ENCODE measurements at regions not wholly inside any gene's neighbourhood (a gene's known extent, or its start where the extent isn't known, plus 50 kb on each side); places are given as distances from the start of the nearest gene placed in this dataset.

DNA sequence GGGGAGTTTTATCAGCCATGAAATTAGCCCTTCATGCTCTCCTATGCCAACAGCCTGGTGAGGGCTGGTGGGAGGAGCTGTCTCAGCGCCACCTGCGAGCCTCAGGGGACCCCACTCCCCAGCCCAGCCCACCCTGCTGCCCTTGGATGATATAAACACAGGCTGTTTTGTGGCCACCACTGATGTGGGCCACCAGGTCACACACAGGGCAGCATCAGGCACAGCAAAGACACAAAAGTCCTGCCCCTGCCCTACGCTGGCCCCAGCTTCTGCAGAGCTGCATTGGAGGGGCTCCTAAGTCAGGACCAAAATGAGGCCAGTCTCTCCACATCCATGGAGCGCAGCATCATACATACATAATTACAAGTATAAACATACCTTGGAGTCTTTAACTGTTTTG, 110.6 kb upstream of the TEX51 start:
- ChIA-PET CTCF (interaction anchor here (1.4 kb wide), 1 partner anchor 153 kb away, joined by 3 read pairs; no protein-coding TSS in a partner anchor), POLR2A (no interaction called here)
- ATAC-seq (no peak), DNase-seq (no peak)
- TF ChIP-seq, protein P1, sequence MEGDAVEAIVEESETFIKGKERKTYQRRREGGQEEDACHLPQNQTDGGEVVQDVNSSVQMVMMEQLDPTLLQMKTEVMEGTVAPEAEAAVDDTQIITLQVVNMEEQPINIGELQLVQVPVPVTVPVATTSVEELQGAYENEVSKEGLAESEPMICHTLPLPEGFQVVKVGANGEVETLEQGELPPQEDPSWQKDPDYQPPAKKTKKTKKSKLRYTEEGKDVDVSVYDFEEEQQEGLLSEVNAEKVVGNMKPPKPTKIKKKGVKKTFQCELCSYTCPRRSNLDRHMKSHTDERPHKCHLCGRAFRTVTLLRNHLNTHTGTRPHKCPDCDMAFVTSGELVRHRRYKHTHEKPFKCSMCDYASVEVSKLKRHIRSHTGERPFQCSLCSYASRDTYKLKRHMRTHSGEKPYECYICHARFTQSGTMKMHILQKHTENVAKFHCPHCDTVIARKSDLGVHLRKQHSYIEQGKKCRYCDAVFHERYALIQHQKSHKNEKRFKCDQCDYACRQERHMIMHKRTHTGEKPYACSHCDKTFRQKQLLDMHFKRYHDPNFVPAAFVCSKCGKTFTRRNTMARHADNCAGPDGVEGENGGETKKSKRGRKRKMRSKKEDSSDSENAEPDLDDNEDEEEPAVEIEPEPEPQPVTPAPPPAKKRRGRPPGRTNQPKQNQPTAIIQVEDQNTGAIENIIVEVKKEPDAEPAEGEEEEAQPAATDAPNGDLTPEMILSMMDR (IDR thresholded peaks at IDR 0.05) = no peak
- intact Hi-C loops (cut with micrococcal nuclease) = no loop called here
- Mint-ChIP-seq H3K27me3 (peaks cover 5% of the 10 kb centered on the region), H3K4me1 (ENCODE audit: low read depth) (no peaks in the 10 kb centered on the region), H3K27ac (no peak overlapping the region), H3K4me3 (no peak overlapping the region), H3K36me3 (ENCODE audit: low read depth) (no peaks in the 10 kb centered on the region), H3K9me3 (no peaks in the 10 kb centered on the region)

DNA sequence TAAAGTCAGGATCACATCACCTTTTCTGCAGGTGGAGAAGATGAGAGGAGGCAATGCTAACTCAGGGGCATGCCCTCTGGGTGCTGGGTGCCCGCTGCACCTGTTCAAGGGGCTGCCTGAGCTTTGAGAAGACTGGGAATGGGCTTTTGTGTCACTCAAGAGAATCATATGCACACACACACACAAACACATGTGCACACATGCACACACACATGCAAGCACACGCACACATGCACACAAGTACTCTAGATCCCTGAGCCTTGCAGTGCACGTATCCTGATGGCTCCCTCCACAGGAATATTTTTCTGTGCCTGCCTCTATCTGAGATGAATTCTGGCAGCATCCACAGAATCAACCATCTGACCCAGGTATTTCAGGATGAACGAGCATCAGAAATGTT, 110.0 kb upstream of the TEX51 start:
- ChIA-PET POLR2A (no interaction called here), CTCF (interaction anchor here (1.4 kb wide), 1 partner anchor 153 kb away, joined by 3 read pairs; no protein-coding TSS in a partner anchor)
- Mint-ChIP-seq H3K4me3 (no peak overlapping the region), H3K27ac (no peak overlapping the region), H3K27me3 (peaks cover 9% of the 10 kb centered on the region), H3K9me3 (no peaks in the 10 kb centered on the region), H3K36me3 (ENCODE audit: low read depth) (no peaks in the 10 kb centered on the region), H3K4me1 (ENCODE audit: low read depth) (no peaks in the 10 kb centered on the region)
- TF ChIP-seq, protein P1 (IDR thresholded peaks at IDR 0.05) = no peak
- ATAC-seq (no peak), DNase-seq (no peak)
- intact Hi-C loops (cut with micrococcal nuclease) = no loop called here

DNA sequence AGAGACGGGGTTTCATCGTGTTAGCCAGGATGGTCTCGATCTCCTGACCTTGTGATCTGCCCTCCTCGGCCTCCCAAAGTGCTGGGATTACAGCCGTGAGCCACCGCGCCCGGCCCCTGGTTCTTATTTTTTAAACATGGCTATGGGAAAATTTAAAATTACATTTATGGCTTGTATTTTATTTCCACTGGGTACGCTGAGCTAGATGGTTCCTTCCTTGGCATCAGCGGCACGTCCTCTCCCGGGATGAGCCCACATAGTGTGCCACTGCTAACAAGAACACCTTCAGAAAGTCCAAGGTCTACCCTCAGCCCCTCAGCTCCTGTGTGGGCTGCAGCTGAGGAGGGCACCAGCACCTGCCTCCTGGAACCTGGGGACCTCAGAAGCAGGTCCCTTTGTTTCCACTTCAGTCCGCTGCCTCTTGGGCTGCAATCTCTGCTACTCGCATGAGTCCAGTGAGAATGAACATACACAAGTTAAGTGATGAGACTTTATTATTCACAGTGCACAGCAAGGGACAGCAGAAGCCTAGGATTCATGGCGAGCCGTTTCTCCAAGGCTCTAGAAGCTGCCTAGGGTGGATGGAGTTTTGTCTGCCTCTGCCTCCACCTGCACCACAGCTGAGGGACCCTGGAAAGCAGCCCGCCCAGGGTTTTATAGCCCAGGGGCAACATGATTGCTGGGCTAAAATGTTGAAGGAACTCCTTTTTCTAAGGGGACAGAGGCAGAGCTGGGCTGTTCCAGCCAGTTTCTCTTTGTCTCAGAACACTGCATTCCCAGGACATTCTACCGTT, 107.5 kb upstream of the TEX51 start:
- H3K36me3 Mint-ChIP-seq (ENCODE audit: low read depth) = no peaks in the 10 kb centered on the region
- peaks cover 11% of the 10 kb centered on the region for H3K27me3 Mint-ChIP-seq
- ATAC-seq = no peak
- TF ChIP-seq, protein P1 (IDR thresholded peaks at IDR 0.05) = no peak
- POLR2A ChIA-PET = no interaction called here
- H3K4me3 Mint-ChIP-seq = no peak overlapping the region
- CTCF ChIA-PET = interaction anchor here (1.5 kb wide), 1 partner anchor 432 kb away, joined by 3 read pairs; no protein-coding TSS in a partner anchor
- DNase-seq = no peak
- intact Hi-C loops (cut with micrococcal nuclease) = no loop called here
- H3K4me1 Mint-ChIP-seq (ENCODE audit: low read depth) = no peaks in the 10 kb centered on the region
- H3K27ac Mint-ChIP-seq = no peak overlapping the region
- H3K9me3 Mint-ChIP-seq = no peaks in the 10 kb centered on the region

DNA sequence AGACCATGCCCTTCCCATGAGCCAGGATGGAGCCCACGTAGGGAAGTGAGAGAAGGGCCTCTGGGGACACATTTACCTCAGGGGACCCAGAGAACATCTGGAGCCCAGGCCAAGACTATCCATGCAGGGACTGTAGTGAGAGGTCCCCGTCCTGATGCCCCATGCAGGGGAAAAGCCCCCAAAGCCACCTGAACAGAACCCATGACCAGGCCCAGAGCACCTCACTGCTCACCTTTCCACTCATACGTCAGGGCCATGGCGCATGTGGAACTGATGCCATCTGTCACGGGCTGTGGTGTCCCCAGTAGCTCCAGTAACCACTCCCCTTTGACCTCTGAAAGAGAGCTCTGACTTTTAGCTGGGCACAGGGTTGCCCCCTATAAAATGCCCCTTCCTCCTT, 106.5 kb upstream of the TEX51 start:
- ChIA-PET POLR2A (no interaction called here), CTCF (no interaction called here)
- no peak for DNase-seq
- intact Hi-C loops (cut with micrococcal nuclease) = no loop called here
- Mint-ChIP-seq H3K27me3 (peaks cover 13% of the 10 kb centered on the region), H3K9me3 (no peaks in the 10 kb centered on the region), H3K36me3 (ENCODE audit: low read depth) (no peaks in the 10 kb centered on the region), H3K27ac (no peak overlapping the region), H3K4me3 (no peak overlapping the region), H3K4me1 (ENCODE audit: low read depth) (no peaks in the 10 kb centered on the region)
- TF ChIP-seq, protein P1 (IDR thresholded peaks at IDR 0.05) = no peak
- no peak for ATAC-seq

DNA sequence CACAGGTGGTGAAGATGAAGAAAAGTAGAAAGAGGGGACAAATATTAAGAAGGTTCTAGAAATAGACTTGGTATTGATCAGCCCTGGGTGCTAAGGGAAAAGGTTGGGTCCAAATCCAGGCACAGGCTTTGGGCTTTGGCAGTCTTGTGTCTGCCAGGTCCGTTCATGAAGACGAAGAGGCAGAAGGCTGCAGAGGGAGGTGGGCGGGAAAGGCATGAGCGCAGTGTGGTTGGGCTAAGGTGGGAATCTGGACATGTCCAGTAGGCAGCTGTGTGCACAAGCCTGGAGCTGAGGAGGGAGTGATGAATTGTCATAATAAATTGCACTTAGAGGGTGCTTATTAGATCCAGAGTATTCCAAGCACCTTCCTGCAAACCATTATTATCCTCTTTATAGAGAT, 105.7 kb upstream of the TEX51 start:
- ATAC-seq (no peak), DNase-seq (no peak)
- no peaks in the 10 kb centered on the region for H3K4me1 Mint-ChIP-seq (ENCODE audit: low read depth)
- H3K27me3 Mint-ChIP-seq = peaks cover 13% of the 10 kb centered on the region
- ChIA-PET CTCF (interaction anchor here (1.6 kb wide), 1 partner anchor 93 kb away, joined by 3 read pairs; no protein-coding TSS in a partner anchor), POLR2A (no interaction called here)
- no peaks in the 10 kb centered on the region for H3K36me3 Mint-ChIP-seq (ENCODE audit: low read depth)
- H3K4me3 Mint-ChIP-seq = no peak overlapping the region
- no peaks in the 10 kb centered on the region for H3K9me3 Mint-ChIP-seq
- TF ChIP-seq, protein P1 (IDR thresholded peaks at IDR 0.05) = no peak
- no peak overlapping the region for H3K27ac Mint-ChIP-seq
- intact Hi-C loops (cut with micrococcal nuclease) = no loop called here
